ENCODE measurements at regions not wholly inside any gene's neighbourhood (a gene's known extent, or its start where the extent isn't known, plus 50 kb on each side); places are given as distances from the start of the nearest gene placed in this dataset.

- no peak overlapping the region for H3K18ac ChIP-seq (ENCODE audit: low read depth, low read length)
- H2BK5ac ChIP-seq (ENCODE audit: low read depth, low read length, poor library complexity, severe bottlenecking) = no peak overlapping the region
- H3K4me3 ChIP-seq (ENCODE audit: insufficient read depth, low read depth, low read length) = no peak overlapping the region
- no peaks in the 10 kb centered on the region for H3K9me1 ChIP-seq (ENCODE audit: insufficient read depth, low read length)
- CTCF ChIA-PET = no interaction called here
- dilution Hi-C loops (cut with HindIII; ENCODE audit: low sequenced_read_pairs, unreplicated experiment) (no loop called here), intact Hi-C loops (cut with micrococcal nuclease) (loop anchor here (5.0 kb wide), 1 partner anchor 448 kb away; the partner anchor contains the start of gene PCDH18), in situ Hi-C loops (cut with MboI; ENCODE audit: low sequenced_read_pairs) (no loop called here)
- H2BK120ac ChIP-seq (ENCODE audit: low read depth, low read length) = no peak overlapping the region
- POLR2A ChIA-PET (ENCODE audit: unreplicated experiment) = no interaction called here
- no peak overlapping the region for H3K4ac ChIP-seq (ENCODE audit: low read depth, low read length)
- TF ChIP-seq USF2 (IDR thresholded peaks at IDR 0.05; ENCODE audit: low read depth, low read length) = no peak
- TF ChIP-seq CHD1 (IDR thresholded peaks at IDR 0.05; ENCODE audit: low read depth, low read length) = no peak
- TF ChIP-seq ELK1 (IDR thresholded peaks at IDR 0.05; ENCODE audit: borderline replicate concordance, low read depth, low read length) = no peak
- no peak for TF ChIP-seq MXI1 (IDR thresholded peaks at IDR 0.05; ENCODE audit: borderline replicate concordance, low read depth, low read length)
- no peak for TF ChIP-seq CTCF (conservative IDR thresholded peaks at IDR 0.05; ENCODE audit: low read depth, low read length)
- no peak overlapping the region for H3K14ac ChIP-seq (replicated peaks; ENCODE audit: low read depth, low read length)
- no peak for DNase-seq
- H4K8ac ChIP-seq (ENCODE audit: low read depth in 2 of 2, low read length in 2 of 2) = no peak overlapping the region
- H3K4me2 ChIP-seq (ENCODE audit: low read depth, low read length) = no peak overlapping the region
- no peak overlapping the region for H4K5ac ChIP-seq (ENCODE audit: low read depth, low read length)
- H2BK20ac ChIP-seq (ENCODE audit: low read depth, low read length) = no peak overlapping the region
- no peak overlapping the region for H3K9ac ChIP-seq (ENCODE audit: low read depth, low read length)
- ATAC-seq (ENCODE audit: low read depth) = no peak
- no peaks in the 10 kb centered on the region for H3K27me3 ChIP-seq (ENCODE audit: control insufficient read depth, insufficient read depth, low read length)
- H3K36me3 ChIP-seq (ENCODE audit: control insufficient read depth, insufficient read depth, low read length) = no peaks in the 10 kb centered on the region
- H2AFZ ChIP-seq (replicated peaks; ENCODE audit: low read length, poor library complexity) = no peak overlapping the region
- no CpG with 5 or more reads among the region's 1 CpG for WGBS, 2 experiments (ENCODE audit: extremely low coverage in 2 of 2, insufficient read length in 1 of 2)
- H3K79me1 ChIP-seq (ENCODE audit: low read depth in 1 of 2, low read length in 2 of 2) = no peaks in the 10 kb centered on the region
- H2AK9ac ChIP-seq (replicated peaks; ENCODE audit: low read depth, low read length, poor library complexity) = no peak overlapping the region
- H3K56ac ChIP-seq (ENCODE audit: extremely low read depth, insufficient read depth, low read length) = no peak overlapping the region
- no peak overlapping the region for H3K27ac ChIP-seq (ENCODE audit: insufficient read depth, low read length)
- H3K9me3 ChIP-seq (ENCODE audit: control insufficient read depth, insufficient read depth, low read length) = no peaks in the 10 kb centered on the region
- no TSS peak for BruUV-seq (replicated peaks)
- H3K4me1 ChIP-seq (ENCODE audit: control insufficient read depth, insufficient read depth, low read length) = no peaks in the 10 kb centered on the region
- no peak overlapping the region for H2AK5ac ChIP-seq (ENCODE audit: low read depth, low read length)
- no peak overlapping the region for H4K91ac ChIP-seq (ENCODE audit: insufficient read depth, low read depth, low read length)
- no peaks in the 10 kb centered on the region for H4K20me1 ChIP-seq (ENCODE audit: insufficient read depth, low read length)
- no peak overlapping the region for H3K23ac ChIP-seq (ENCODE audit: low read depth, low read length)
- H2BK15ac ChIP-seq (ENCODE audit: low read depth, low read length) = no peak overlapping the region
These were observed 262.2 kb downstream of the SLC7A11 start for GRCh38 chr4:137979938-137980337.

All from IMR-90 (cell line).